ENCODE measurements at regions not wholly inside any gene's neighbourhood (a gene's known extent, or its start where the extent isn't known, plus 50 kb on each side); places are given as distances from the start of the nearest gene placed in this dataset.
A peak's percentile ranks its signal among the peaks of the same experiment; 100 is the strongest.

- 62 to 66% methylated on average over 6 to 7 of the region's 7 CpGs for WGBS, 2 donors
- intact Hi-C loops (cut with DNase I; ENCODE audit: low total_unique reads) = no loop called here
These were observed 299.3 kb downstream of the FGF9 start for GRCh38 chr13:21970172-21970571.

GRCh38 chr13:21970918-21971317, 300.0 kb downstream of the FGF9 start:
- TF ChIP-seq, protein P1, sequence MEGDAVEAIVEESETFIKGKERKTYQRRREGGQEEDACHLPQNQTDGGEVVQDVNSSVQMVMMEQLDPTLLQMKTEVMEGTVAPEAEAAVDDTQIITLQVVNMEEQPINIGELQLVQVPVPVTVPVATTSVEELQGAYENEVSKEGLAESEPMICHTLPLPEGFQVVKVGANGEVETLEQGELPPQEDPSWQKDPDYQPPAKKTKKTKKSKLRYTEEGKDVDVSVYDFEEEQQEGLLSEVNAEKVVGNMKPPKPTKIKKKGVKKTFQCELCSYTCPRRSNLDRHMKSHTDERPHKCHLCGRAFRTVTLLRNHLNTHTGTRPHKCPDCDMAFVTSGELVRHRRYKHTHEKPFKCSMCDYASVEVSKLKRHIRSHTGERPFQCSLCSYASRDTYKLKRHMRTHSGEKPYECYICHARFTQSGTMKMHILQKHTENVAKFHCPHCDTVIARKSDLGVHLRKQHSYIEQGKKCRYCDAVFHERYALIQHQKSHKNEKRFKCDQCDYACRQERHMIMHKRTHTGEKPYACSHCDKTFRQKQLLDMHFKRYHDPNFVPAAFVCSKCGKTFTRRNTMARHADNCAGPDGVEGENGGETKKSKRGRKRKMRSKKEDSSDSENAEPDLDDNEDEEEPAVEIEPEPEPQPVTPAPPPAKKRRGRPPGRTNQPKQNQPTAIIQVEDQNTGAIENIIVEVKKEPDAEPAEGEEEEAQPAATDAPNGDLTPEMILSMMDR (IDR thresholded peaks at IDR 0.05) = no peak
- no peak for TF ChIP-seq POLR2A (IDR thresholded peaks at IDR 0.05)
- 82 to 93% methylated on average over 4 of the region's 4 CpGs for WGBS, 2 donors

More at GRCh38 chr13:21970172-21970571, 299.3 kb downstream of the FGF9 start:
- H3K4me1 ChIP-seq = no peaks in the 10 kb centered on the region
- DNase-seq = no peak
- H3K27me3 ChIP-seq = no peaks in the 10 kb centered on the region
- H3K36me3 ChIP-seq (ENCODE audit: low read depth, missing control alignments) = no peaks in the 10 kb centered on the region
- H3K9me3 ChIP-seq = no peaks in the 10 kb centered on the region
- no peak overlapping the region for H3K4me3 ChIP-seq
- TF ChIP-seq, protein P1 (IDR thresholded peaks at IDR 0.05) = no peak
- no peak for TF ChIP-seq POLR2A (IDR thresholded peaks at IDR 0.05)
- no peak overlapping the region for H3K27ac ChIP-seq

GRCh38 chr13:21971662-21972621, 301.1 kb downstream of the FGF9 start:
- Histone ChIP-seq H3K27ac (no peak overlapping the region), H3K4me1 (no peaks in the 10 kb centered on the region), H3K27me3 (no peaks in the 10 kb centered on the region), H3K4me3 (no peak overlapping the region), H3K36me3 (ENCODE audit: low read depth, missing control alignments) (no peaks in the 10 kb centered on the region), H3K9me3 (no peaks in the 10 kb centered on the region)
- TF ChIP-seq, protein P1 (IDR thresholded peaks at IDR 0.05) = no peak
- no peak for TF ChIP-seq POLR2A (IDR thresholded peaks at IDR 0.05)
- WGBS, 2 donors = 49 to 52% methylated on average over 7 of the region's 7 CpGs
- no peak for DNase-seq
- intact Hi-C loops (cut with DNase I; ENCODE audit: low total_unique reads) = no loop called here

More at GRCh38 chr13:21970918-21971317, 300.0 kb downstream of the FGF9 start:
- Histone ChIP-seq H3K27ac (no peak overlapping the region), H3K27me3 (no peaks in the 10 kb centered on the region), H3K36me3 (ENCODE audit: low read depth, missing control alignments) (no peaks in the 10 kb centered on the region), H3K9me3 (no peaks in the 10 kb centered on the region), H3K4me1 (no peaks in the 10 kb centered on the region), H3K4me3 (no peak overlapping the region)
- intact Hi-C loops (cut with DNase I; ENCODE audit: low total_unique reads) = no loop called here
- DNase-seq = no peak

DNA sequence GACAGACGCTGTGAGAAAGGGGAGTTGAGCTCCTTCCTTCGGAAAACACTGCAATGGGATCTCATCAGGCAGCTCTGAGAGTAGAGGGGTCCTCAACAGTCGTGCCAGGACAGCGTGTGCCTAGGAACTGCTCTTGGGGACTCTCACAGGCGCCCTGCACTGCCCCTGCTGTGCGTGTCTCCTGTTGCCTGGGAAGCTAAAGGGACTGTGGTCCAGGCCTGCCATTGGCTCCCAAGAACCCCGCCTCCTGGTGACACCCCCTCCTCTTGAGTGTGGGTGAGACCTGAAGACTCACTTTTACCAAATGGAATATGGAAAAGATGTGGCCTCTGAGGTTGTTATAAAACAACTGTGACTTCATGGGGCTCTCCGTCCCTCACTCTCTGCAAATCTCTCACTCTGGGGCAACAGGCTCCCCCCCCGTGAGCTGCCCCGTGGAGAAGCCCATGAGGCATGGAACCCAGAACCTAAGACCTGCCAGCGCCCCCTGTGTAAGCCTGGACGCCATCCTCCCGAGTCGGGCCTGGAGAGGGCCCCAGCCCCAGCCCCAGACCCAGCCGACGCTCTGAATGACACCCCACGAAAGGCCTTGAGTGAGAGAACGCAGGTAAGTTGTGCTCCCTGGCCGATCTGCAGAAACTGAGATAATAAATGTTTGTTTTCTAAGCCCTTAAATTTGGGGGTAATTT, 302.7 kb downstream of the FGF9 start:
- WGBS, 2 donors = 68 to 72% methylated on average over 13 to 19 of the region's 19 CpGs
- TF ChIP-seq, protein P1 (IDR thresholded peaks at IDR 0.05) = no peak
- TF ChIP-seq POLR2A (IDR thresholded peaks at IDR 0.05) = no peak
- Histone ChIP-seq H3K27ac (no peak overlapping the region), H3K4me1 (no peaks in the 10 kb centered on the region), H3K27me3 (no peaks in the 10 kb centered on the region), H3K9me3 (no peaks in the 10 kb centered on the region), H3K36me3 (ENCODE audit: low read depth, missing control alignments) (no peaks in the 10 kb centered on the region), H3K4me3 (peak overlapping the region in 1 of 2 donors; percentile 12)
- intact Hi-C loops (cut with DNase I; ENCODE audit: low total_unique reads) = no loop called here
- DNase-seq = no peak

All from testis (tissue), 2 donors.